GM12878 (cell line): ENCODE measurements at regions not wholly inside any gene's neighbourhood (a gene's known extent, or its start where the extent isn't known, plus 50 kb on each side); places are given as distances from the start of the nearest gene placed in this dataset.

ENCODE experiments used
- ATAC-seq: fragments of 200-7000 bp; cut with Tn5 transposase; 3 replicates; pipeline ENCODE4 v1.9.1; 2020; ENCODE audit warnings: mild to moderate bottlenecking, moderate library complexity
- BruUV-seq: library from RNA; stranded (reverse); fragments of 400-500 nt; replicated peaks from 2 replicates; lab custom pipeline; 2021; lab: Mats Ljungman, UMichigan
- CTCF ChIA-PET: fragments of 300-600 bp; sonication (Branson Sonifier 250); formaldehyde crosslinking; extraction: SDS; loops from one replicate; lab custom pipeline; 2021; ENCODE audit warnings: inconsistent platforms; lab: Yijun Ruan, JAX
- POLR2A ChIA-PET: fragments of 350-600 bp; formaldehyde crosslinking; extraction: SDS; loops from one replicate; lab custom pipeline; 2021; ENCODE audit warnings: inconsistent platforms; lab: Charles Lee
- RAD21 ChIA-PET: fragments of 300-600 bp; sonication (Branson Sonifier 250); formaldehyde crosslinking; loops from one replicate; lab custom pipeline; 2023; ENCODE audit warnings: antibody characterized with exemption; ENCODE audit not compliant: unreplicated experiment; lab: Charles Lee
- SMC1A ChIA-PET: fragments of 300-600 bp; sonication (Branson Sonifier 250); formaldehyde crosslinking; loops from one replicate; lab custom pipeline; 2023; ENCODE audit not compliant: unreplicated experiment, uncharacterized antibody; lab: Charles Lee
- DNase-seq: peaks from one replicate; pipeline ENCODE4 v3.0.0-alpha.2; 2011; ENCODE audit warnings: low read depth, low spot score
- FAIRE-seq: peaks from 3 replicates; lab custom pipeline; 2011; peaks lifted over from hg19 to GRCh38; lab: Jason Lieb, UNC
- H2AFZ ChIP-seq: 2 replicates; pipeline ENCODE4 v1.6.0; 2011; ENCODE audit warnings: low read depth, low read length, control low read depth; ENCODE audit not compliant: control insufficient read depth
- H3K27ac ChIP-seq: 2 replicates; pipeline ENCODE4 v1.5.1; 2011; ENCODE audit warnings: control low read depth; ENCODE audit not compliant: control insufficient read depth, insufficient read depth
- H3K27me3 ChIP-seq, 2 experiments: replicated peaks in 1 of 2; 2 replicates each; pipeline versions ENCODE4 v1.6.0 to v1.6.1; 2011; ENCODE audit warnings: low read length in 1 of 2; ENCODE audit not compliant: control insufficient read depth in 2 of 2, insufficient read depth in 2 of 2
- H3K36me3 ChIP-seq, 2 experiments: 2 replicates each; pipeline ENCODE4 v1.5.1; 2011; ENCODE audit warnings: low read length in 1 of 2; ENCODE audit not compliant: control insufficient read depth in 2 of 2, insufficient read depth in 2 of 2
- H3K4me1 ChIP-seq: 2 replicates; pipeline ENCODE4 v1.6.1; 2011; ENCODE audit warnings: mild to moderate bottlenecking, low read length, moderate library complexity, mixed read lengths; ENCODE audit not compliant: control insufficient read depth, insufficient read depth
- H3K4me2 ChIP-seq: 2 replicates; pipeline ENCODE4 v1.6.0; 2011; ENCODE audit warnings: control low read depth; ENCODE audit not compliant: control insufficient read depth, insufficient read depth
- H3K4me3 ChIP-seq: fragments of 200-600 bp; sonication (generic); 2 replicates; pipeline ENCODE4 v1.5.1; 2016
- H3K79me2 ChIP-seq: 2 replicates; pipeline ENCODE4 v1.6.0; 2011; ENCODE audit warnings: low read length; ENCODE audit not compliant: control insufficient read depth, insufficient read depth
- H3K9ac ChIP-seq: 2 replicates; pipeline ENCODE4 v1.8.0; 2011; ENCODE audit warnings: low read length, control low read depth, mixed read lengths; ENCODE audit not compliant: control insufficient read depth, insufficient read depth
- H3K9me3 ChIP-seq: replicated peaks from 3 replicates; pipeline ENCODE4 v1.5.1; 2011; ENCODE audit warnings: mild to moderate bottlenecking, low read length; ENCODE audit not compliant: control insufficient read depth, insufficient read depth
- H4K20me1 ChIP-seq: 2 replicates; pipeline ENCODE4 v1.6.0; 2011; ENCODE audit not compliant: control insufficient read depth, insufficient read depth
- BACH1 ChIP-seq: fragments of 450-650 bp; IDR thresholded peaks from 2 replicates; pipeline ENCODE4 v1.6.1; 2017; ENCODE audit warnings: mild to moderate bottlenecking, borderline replicate concordance
- BHLHE40 ChIP-seq, 2 experiments: fragments of 450-650 bp in 1 of 2; IDR thresholded peaks; 2 replicates each; pipeline ENCODE4 v1.6.1; 2011 to 2017; ENCODE audit warnings: low read depth in 2 of 2, borderline replicate concordance in 1 of 2, improper control_type of control experiment in 1 of 2, low read length in 1 of 2, mild to moderate bottlenecking in 1 of 2
- BMI1 ChIP-seq: fragments of 450-650 bp; IDR thresholded peaks from 2 replicates; pipeline ENCODE4 v1.6.1; 2016; ENCODE audit warnings: mild to moderate bottlenecking, moderate library complexity, borderline replicate concordance
- BRCA1 ChIP-seq: IDR thresholded peaks from 2 replicates; pipeline ENCODE4 v1.6.1; 2011; ENCODE audit warnings: low read depth, low read length, improper control_type of control experiment
- CBX5 ChIP-seq: sonication (generic); IDR thresholded peaks from 2 replicates; pipeline ENCODE4 v1.6.1; 2016; ENCODE audit warnings: low read depth, moderate library complexity, mild to moderate bottlenecking, inconsistent platforms
- FOS ChIP-seq: IDR thresholded peaks from 3 replicates; pipeline ENCODE4 v1.6.1; 2011; ENCODE audit warnings: borderline replicate concordance; ENCODE audit not compliant: insufficient read length; ENCODE audit errors: extremely low read depth
- IKZF2 ChIP-seq, 2 experiments: fragments of 450-650 bp; IDR thresholded peaks; 2 replicates each; pipeline ENCODE4 v1.6.1; 2017; ENCODE audit warnings: mild to moderate bottlenecking in 2 of 2, moderate library complexity in 2 of 2
- IRF4 ChIP-seq: IDR thresholded peaks from 2 replicates; pipeline ENCODE4 v1.6.1; 2011; ENCODE audit warnings: low read depth, low read length
- MYB ChIP-seq: fragments of 150-350 bp; IDR thresholded peaks from 2 replicates; pipeline ENCODE4 v1.6.1; 2014; ENCODE audit warnings: mild to moderate bottlenecking, low read depth, low read length, borderline replicate concordance
- NFIC ChIP-seq: IDR thresholded peaks from 2 replicates; pipeline ENCODE4 v1.6.1; 2012; ENCODE audit warnings: low read depth, mild to moderate bottlenecking, inconsistent platforms, low read length, moderate library complexity
- PAX8 ChIP-seq: fragments of 450-650 bp; IDR thresholded peaks from 2 replicates; pipeline ENCODE4 v1.6.1; 2017; ENCODE audit warnings: mild to moderate bottlenecking, moderate library complexity
- TCF7 ChIP-seq: IDR thresholded peaks from 2 replicates; pipeline ENCODE4 v1.6.1; 2014; ENCODE audit warnings: antibody characterized with exemption, borderline replicate concordance
- YY1 ChIP-seq: IDR thresholded peaks from 2 replicates; pipeline ENCODE4 v1.6.1; 2011; ENCODE audit warnings: low read depth, mild to moderate bottlenecking, low read length
- WGBS: methylation state at CpG from one replicate; pipeline ENCODE4 v1.1.6; 2016; ENCODE audit warnings: low lambda C conversion rate; ENCODE audit not compliant: insufficient replicate concordance, insufficient coverage; ENCODE audit errors: missing lambda C conversion rate; 5-methylcytosine and 5-hydroxymethylcytosine counted together
- in situ Hi-C: fragments of 300-500 bp; cut with MboI; formaldehyde crosslinking; loops from 9 replicates; pipeline ENCODE4 v1.14.3; 2018; ENCODE audit warnings: mixed read lengths
- intact Hi-C: fragments of 100-400 bp; cut with micrococcal nuclease; formaldehyde crosslinking; loops from one replicate; pipeline ENCODE4 v1.14.2; 2022; ENCODE audit not compliant: unreplicated experiment
- TF ChIP-seq, protein P1 (sequence below): fragments of 450-650 bp; IDR thresholded peaks from 2 replicates; pipeline ENCODE4 v1.6.1; 2017; ENCODE audit warnings: antibody characterized with exemption, mild to moderate bottlenecking, moderate library complexity
- TF ChIP-seq, protein P2 (sequence below): fragments of 450-650 bp; IDR thresholded peaks from 2 replicates; pipeline ENCODE4 v1.6.1; 2014; ENCODE audit warnings: mild to moderate bottlenecking

- no peak for TF ChIP-seq TCF7
- no peak for TF ChIP-seq FOS
- no peak for TF ChIP-seq NFIC
- TF ChIP-seq BRCA1: no peak
- TF ChIP-seq YY1: no peak
Observed at GRCh38 chr7:15929411-15929810, 242.9 kb upstream of the MEOX2 start (continued).

GRCh38 chr7:15925608-15926007 is 239.1 kb upstream of the MEOX2 start:
- no peak for DNase-seq
- H3K4me3 ChIP-seq: no peak overlapping the region
- 0% methylated on average over 1 of the region's 1 CpG for WGBS
- no peak overlapping the region for H3K4me2 ChIP-seq
- H3K79me2 ChIP-seq: no peaks in the 10 kb centered on the region
- no peak overlapping the region for H3K9ac ChIP-seq
- no peaks in the 10 kb centered on the region for H3K9me3 ChIP-seq
- ATAC-seq: peak; percentile 78
- BruUV-seq: no TSS peak
- no peaks in the 10 kb centered on the region for H3K27me3 ChIP-seq
- TF ChIP-seq IKZF2 (IDR thresholded peaks at IDR 0.05): peak in 1 of 2 experiments; percentile 21; a peak in 1 of 4 replicates
- TF ChIP-seq BMI1: no peak
- no peak overlapping the region for H2AFZ ChIP-seq
- no peak overlapping the region for H3K27ac ChIP-seq
- SMC1A ChIA-PET: interaction anchor here (1.0 kb wide), 1 partner anchor 8 kb away, joined by 3 read pairs; no protein-coding TSS in a partner anchor
- in situ Hi-C loops (no loop called here), intact Hi-C loops (no loop called here)
- no peaks in the 10 kb centered on the region for H4K20me1 ChIP-seq
- no peaks in the 10 kb centered on the region for H3K36me3 ChIP-seq
- RAD21 ChIA-PET: no interaction called here
- H3K4me1 ChIP-seq: no peaks in the 10 kb centered on the region
- no peak for FAIRE-seq
- POLR2A ChIA-PET: no interaction called here
- CTCF ChIA-PET: no interaction called here

DNA sequence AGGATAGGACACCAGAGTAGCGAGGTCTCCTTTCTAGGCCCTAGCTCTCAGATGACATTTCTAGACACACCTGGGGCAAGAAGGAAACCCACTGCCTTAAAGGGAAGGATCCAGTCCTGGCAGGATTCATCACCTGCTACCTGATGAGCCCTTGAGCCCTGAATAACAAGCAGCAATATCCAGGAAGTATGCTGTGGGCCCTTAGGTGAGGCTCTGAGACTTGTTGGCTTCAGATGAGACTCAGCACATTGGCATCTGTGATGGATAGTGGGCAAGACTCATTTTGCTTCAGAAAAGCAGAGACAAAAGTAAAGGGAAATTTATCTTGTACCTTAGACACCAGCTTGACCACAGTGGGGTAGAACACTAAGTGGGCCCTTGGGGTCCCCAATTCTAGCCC is 238.4 kb upstream of the MEOX2 start:
- POLR2A ChIA-PET: no interaction called here
- BruUV-seq: no TSS peak
- intact Hi-C loops: no loop called here
- TF ChIP-seq, protein P1, sequence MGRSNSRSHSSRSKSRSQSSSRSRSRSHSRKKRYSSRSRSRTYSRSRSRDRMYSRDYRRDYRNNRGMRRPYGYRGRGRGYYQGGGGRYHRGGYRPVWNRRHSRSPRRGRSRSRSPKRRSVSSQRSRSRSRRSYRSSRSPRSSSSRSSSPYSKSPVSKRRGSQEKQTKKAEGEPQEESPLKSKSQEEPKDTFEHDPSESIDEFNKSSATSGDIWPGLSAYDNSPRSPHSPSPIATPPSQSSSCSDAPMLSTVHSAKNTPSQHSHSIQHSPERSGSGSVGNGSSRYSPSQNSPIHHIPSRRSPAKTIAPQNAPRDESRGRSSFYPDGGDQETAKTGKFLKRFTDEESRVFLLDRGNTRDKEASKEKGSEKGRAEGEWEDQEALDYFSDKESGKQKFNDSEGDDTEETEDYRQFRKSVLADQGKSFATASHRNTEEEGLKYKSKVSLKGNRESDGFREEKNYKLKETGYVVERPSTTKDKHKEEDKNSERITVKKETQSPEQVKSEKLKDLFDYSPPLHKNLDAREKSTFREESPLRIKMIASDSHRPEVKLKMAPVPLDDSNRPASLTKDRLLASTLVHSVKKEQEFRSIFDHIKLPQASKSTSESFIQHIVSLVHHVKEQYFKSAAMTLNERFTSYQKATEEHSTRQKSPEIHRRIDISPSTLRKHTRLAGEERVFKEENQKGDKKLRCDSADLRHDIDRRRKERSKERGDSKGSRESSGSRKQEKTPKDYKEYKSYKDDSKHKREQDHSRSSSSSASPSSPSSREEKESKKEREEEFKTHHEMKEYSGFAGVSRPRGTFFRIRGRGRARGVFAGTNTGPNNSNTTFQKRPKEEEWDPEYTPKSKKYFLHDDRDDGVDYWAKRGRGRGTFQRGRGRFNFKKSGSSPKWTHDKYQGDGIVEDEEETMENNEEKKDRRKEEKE: no peak
- TF ChIP-seq IRF4 (no peak), MYB (no peak), BACH1 (no peak), PAX8 (no peak), CBX5 (no peak), BHLHE40 (IDR thresholded peaks at IDR 0.05; ENCODE audit: borderline replicate concordance in 1 of 2, low read depth in 2 of 2, low read length in 1 of 2) (no peak)
- TF ChIP-seq, protein P2, sequence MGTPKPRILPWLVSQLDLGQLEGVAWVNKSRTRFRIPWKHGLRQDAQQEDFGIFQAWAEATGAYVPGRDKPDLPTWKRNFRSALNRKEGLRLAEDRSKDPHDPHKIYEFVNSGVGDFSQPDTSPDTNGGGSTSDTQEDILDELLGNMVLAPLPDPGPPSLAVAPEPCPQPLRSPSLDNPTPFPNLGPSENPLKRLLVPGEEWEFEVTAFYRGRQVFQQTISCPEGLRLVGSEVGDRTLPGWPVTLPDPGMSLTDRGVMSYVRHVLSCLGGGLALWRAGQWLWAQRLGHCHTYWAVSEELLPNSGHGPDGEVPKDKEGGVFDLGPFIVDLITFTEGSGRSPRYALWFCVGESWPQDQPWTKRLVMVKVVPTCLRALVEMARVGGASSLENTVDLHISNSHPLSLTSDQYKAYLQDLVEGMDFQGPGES: no peak

More for the DNA sequence above, 238.4 kb upstream of the MEOX2 start:
- Histone ChIP-seq H2AFZ (no peak overlapping the region), H3K4me1 (no peaks in the 10 kb centered on the region), H3K79me2 (no peaks in the 10 kb centered on the region), H3K36me3 (no peaks in the 10 kb centered on the region), H3K9me3 (no peaks in the 10 kb centered on the region), H3K27ac (no peak overlapping the region), H3K4me3 (no peak overlapping the region), H4K20me1 (no peaks in the 10 kb centered on the region), H3K27me3 (no peaks in the 10 kb centered on the region), H3K9ac (no peak overlapping the region), H3K4me2 (no peak overlapping the region)
- SMC1A ChIA-PET: interaction anchor here (1.0 kb wide), 1 partner anchor 7 kb away, joined by 3 read pairs; no protein-coding TSS in a partner anchor
- FAIRE-seq (no peak), ATAC-seq (no peak), DNase-seq (no peak)
- in situ Hi-C loops: no loop called here
- CTCF ChIA-PET: no interaction called here
- RAD21 ChIA-PET: no interaction called here
- WGBS: 0% methylated on average over 1 of the region's 1 CpG
